COLO668 (cell line): ENCODE measurements at regions not wholly inside any gene's neighbourhood (a gene's known extent, or its start where the extent isn't known, plus 50 kb on each side); places are given as distances from the start of the nearest gene placed in this dataset.

Experiments used
- DNase-seq: peaks from one replicate; lab custom pipeline; 2025; ENCODE audit not compliant: unreplicated experiment; lab: John Stamatoyannopoulos, UW

- DNase-seq: no peak
These were observed 861.5 kb upstream of the ZWINT start for GRCh38 chr10:57222603-57223002.

GRCh38 chr10:57222129-57222528, 861.1 kb upstream of the ZWINT start:
- no peak for DNase-seq

- no peak for DNase-seq
These were observed 860.6 kb upstream of the ZWINT start for GRCh38 chr10:57221674-57222073.

GRCh38 chr10:57218382-57218781, 857.3 kb upstream of the ZWINT start:
- DNase-seq: no peak

GRCh38 chr10:57202356-57202755, 841.3 kb upstream of the ZWINT start:
- no peak for DNase-seq

- DNase-seq: no peak
These were observed 827.8 kb upstream of the ZWINT start for GRCh38 chr10:57188846-57189245.

- no peak for DNase-seq
These were observed 825.1 kb upstream of the ZWINT start for GRCh38 chr10:57186201-57186600.

GRCh38 chr10:57169597-57169996, 808.5 kb upstream of the ZWINT start:
- no peak for DNase-seq

- DNase-seq: no peak
These were observed 807.7 kb upstream of the ZWINT start for GRCh38 chr10:57168611-57169240.

GRCh38 chr10:57165671-57166070, 804.6 kb upstream of the ZWINT start:
- DNase-seq: no peak

GRCh38 chr10:57162231-57162630, 801.2 kb upstream of the ZWINT start:
- DNase-seq: no peak

- no peak for DNase-seq
These were observed 800.1 kb upstream of the ZWINT start for GRCh38 chr10:57161157-57161556.

- no peak for DNase-seq
These were observed 784.5 kb upstream of the ZWINT start for GRCh38 chr10:57145548-57145947.

- no peak for DNase-seq
These were observed 782.0 kb upstream of the ZWINT start for GRCh38 chr10:57142925-57143576.

GRCh38 chr10:57141708-57142107, 780.6 kb upstream of the ZWINT start:
- no peak for DNase-seq

GRCh38 chr10:57119684-57120083, 758.6 kb upstream of the ZWINT start:
- no peak for DNase-seq

- no peak for DNase-seq
These were observed 752.5 kb upstream of the ZWINT start for GRCh38 chr10:57113545-57113944.

GRCh38 chr10:57102236-57102635, 741.2 kb upstream of the ZWINT start:
- DNase-seq: no peak

- DNase-seq: no peak
These were observed 737.1 kb upstream of the ZWINT start for GRCh38 chr10:57098146-57098545.

GRCh38 chr10:57096044-57096443, 735.0 kb upstream of the ZWINT start:
- no peak for DNase-seq

- DNase-seq: no peak
These were observed 733.9 kb upstream of the ZWINT start for GRCh38 chr10:57094965-57095364.

- DNase-seq: no peak
These were observed 733.0 kb upstream of the ZWINT start for GRCh38 chr10:57094083-57094482.

- DNase-seq: no peak
These were observed 692.5 kb upstream of the ZWINT start for GRCh38 chr10:57053530-57053929.
